Osteoblast (primary cell): ENCODE measurements at regions not wholly inside any gene's neighbourhood (a gene's known extent, or its start where the extent isn't known, plus 50 kb on each side); places are given as distances from the start of the nearest gene placed in this dataset.

Source experiments
- DNase-seq: peaks from one replicate; pipeline ENCODE4 v3.0.0; 2011; ENCODE audit warnings: low spot score, mixed read lengths; ENCODE audit not compliant: insufficient read length; ENCODE audit errors: missing footprints
- H2AFZ ChIP-seq: 2 replicates; pipeline ENCODE4 v1.6.0; 2011; ENCODE audit warnings: mild to moderate bottlenecking, low read length
- H3K27ac ChIP-seq: 2 replicates; pipeline ENCODE4 v1.5.1; 2011; ENCODE audit warnings: mild to moderate bottlenecking, low read depth, low read length, moderate library complexity
- H3K27me3 ChIP-seq: 2 replicates; pipeline ENCODE4 v1.6.0; 2012; ENCODE audit warnings: mild to moderate bottlenecking, control low read depth, inconsistent platforms, low read length, moderate library complexity; ENCODE audit not compliant: insufficient read depth
- H3K36me3 ChIP-seq: 2 replicates; pipeline ENCODE4 v1.5.1; 2011; ENCODE audit warnings: mild to moderate bottlenecking, low read length, control low read depth, moderate library complexity; ENCODE audit not compliant: insufficient read depth
- H3K4me1 ChIP-seq: 2 replicates; pipeline ENCODE4 v1.5.1; 2011; ENCODE audit warnings: mild to moderate bottlenecking, low read length, control low read depth, moderate library complexity; ENCODE audit not compliant: insufficient read depth
- H3K4me2 ChIP-seq: 2 replicates; pipeline ENCODE4 v1.6.0; 2011; ENCODE audit warnings: mild to moderate bottlenecking, low read length; ENCODE audit not compliant: insufficient read depth
- H3K4me3 ChIP-seq: fragments of 200-600 bp; sonication (generic); 3 replicates; pipeline ENCODE4 v1.5.1; 2012; ENCODE audit warnings: mild to moderate bottlenecking, low read length, inconsistent platforms; ENCODE audit not compliant: insufficient read depth
- H3K79me2 ChIP-seq: 2 replicates; pipeline ENCODE4 v1.6.0; 2012; ENCODE audit warnings: mild to moderate bottlenecking, low read length, control low read depth, inconsistent platforms; ENCODE audit not compliant: insufficient read depth
- H3K9me3 ChIP-seq: 2 replicates; pipeline ENCODE4 v1.5.1; 2011; ENCODE audit warnings: low read depth, low read length, control low read depth
- H4K20me1 ChIP-seq: 2 replicates; pipeline ENCODE4 v1.6.0; 2012; ENCODE audit warnings: mild to moderate bottlenecking, low read length, control low read depth; ENCODE audit not compliant: insufficient read depth
- TF ChIP-seq, protein P1 (sequence below): IDR thresholded peaks from 2 replicates; pipeline ENCODE4 v1.5.1; 2011; ENCODE audit warnings: mild to moderate bottlenecking, low read depth, low read length, moderate library complexity; ENCODE audit errors: extremely low read depth

GRCh38 chrX:68588602-68589371, 58.7 kb upstream of the STARD8 start:
- peak; percentile 23 for DNase-seq

DNA sequence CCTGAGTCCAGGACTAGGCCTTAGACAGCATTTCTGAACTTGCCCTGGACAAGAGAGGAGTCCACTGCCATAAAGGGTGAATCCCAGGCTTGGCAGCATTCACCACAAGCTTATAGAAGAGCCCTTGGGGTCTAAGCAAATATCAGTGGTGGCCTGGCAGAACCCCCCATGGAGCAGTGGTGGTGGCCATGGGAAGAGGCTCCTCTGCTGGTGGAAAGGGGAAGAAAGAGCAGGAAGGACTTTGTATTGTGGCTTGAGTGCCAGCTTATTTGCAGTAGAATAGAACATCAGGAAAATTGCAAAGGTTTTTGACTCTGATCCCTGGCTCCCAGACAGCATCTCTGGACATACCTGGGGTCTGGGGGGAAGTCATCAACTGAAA, 58.1 kb upstream of the STARD8 start:
- H2AFZ ChIP-seq: no peak overlapping the region
- H3K4me2 ChIP-seq: no peak overlapping the region
- H3K4me3 ChIP-seq: no peak overlapping the region
- no peaks in the 10 kb centered on the region for H3K36me3 ChIP-seq
- H3K9me3 ChIP-seq: no peaks in the 10 kb centered on the region
- H3K27ac ChIP-seq: no peak overlapping the region
- TF ChIP-seq, protein P1, sequence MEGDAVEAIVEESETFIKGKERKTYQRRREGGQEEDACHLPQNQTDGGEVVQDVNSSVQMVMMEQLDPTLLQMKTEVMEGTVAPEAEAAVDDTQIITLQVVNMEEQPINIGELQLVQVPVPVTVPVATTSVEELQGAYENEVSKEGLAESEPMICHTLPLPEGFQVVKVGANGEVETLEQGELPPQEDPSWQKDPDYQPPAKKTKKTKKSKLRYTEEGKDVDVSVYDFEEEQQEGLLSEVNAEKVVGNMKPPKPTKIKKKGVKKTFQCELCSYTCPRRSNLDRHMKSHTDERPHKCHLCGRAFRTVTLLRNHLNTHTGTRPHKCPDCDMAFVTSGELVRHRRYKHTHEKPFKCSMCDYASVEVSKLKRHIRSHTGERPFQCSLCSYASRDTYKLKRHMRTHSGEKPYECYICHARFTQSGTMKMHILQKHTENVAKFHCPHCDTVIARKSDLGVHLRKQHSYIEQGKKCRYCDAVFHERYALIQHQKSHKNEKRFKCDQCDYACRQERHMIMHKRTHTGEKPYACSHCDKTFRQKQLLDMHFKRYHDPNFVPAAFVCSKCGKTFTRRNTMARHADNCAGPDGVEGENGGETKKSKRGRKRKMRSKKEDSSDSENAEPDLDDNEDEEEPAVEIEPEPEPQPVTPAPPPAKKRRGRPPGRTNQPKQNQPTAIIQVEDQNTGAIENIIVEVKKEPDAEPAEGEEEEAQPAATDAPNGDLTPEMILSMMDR: no peak
- H3K4me1 ChIP-seq: no peaks in the 10 kb centered on the region
- DNase-seq: no peak
- H3K79me2 ChIP-seq: no peaks in the 10 kb centered on the region
- no peaks in the 10 kb centered on the region for H4K20me1 ChIP-seq
- H3K27me3 ChIP-seq: peaks cover 4% of the 10 kb centered on the region

More at GRCh38 chrX:68588602-68589371, 58.7 kb upstream of the STARD8 start:
- no peak overlapping the region for H2AFZ ChIP-seq
- no peak overlapping the region for H3K4me3 ChIP-seq
- H4K20me1 ChIP-seq: no peaks in the 10 kb centered on the region
- no peaks in the 10 kb centered on the region for H3K79me2 ChIP-seq
- H3K27me3 ChIP-seq: peaks cover 4% of the 10 kb centered on the region
- no peak overlapping the region for H3K4me2 ChIP-seq
- no peaks in the 10 kb centered on the region for H3K36me3 ChIP-seq
- TF ChIP-seq, protein P1: no peak
- H3K9me3 ChIP-seq: no peaks in the 10 kb centered on the region
- no peaks in the 10 kb centered on the region for H3K4me1 ChIP-seq
- no peak overlapping the region for H3K27ac ChIP-seq

DNA sequence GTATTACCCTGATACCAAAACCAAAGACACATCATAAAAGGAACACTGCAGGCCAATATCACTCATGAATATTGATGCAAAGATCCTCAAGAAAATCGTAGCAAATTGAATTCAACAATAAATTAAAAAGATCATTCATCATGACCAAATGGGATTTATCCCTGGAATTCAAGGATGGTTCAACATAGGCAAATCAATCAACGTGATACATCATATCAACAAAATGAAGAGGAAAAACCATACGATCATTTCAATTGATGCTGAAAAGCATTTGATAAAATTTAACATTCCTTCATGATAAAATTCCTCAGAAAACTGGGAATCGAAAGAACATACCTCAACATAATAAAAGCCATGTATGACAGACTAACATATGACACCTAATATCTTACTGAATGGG, 52.7 kb upstream of the STARD8 start:
- H3K4me3 ChIP-seq: no peak overlapping the region
- no peak for DNase-seq
- H3K4me1 ChIP-seq: no peaks in the 10 kb centered on the region
- no peak overlapping the region for H3K4me2 ChIP-seq
- no peaks in the 10 kb centered on the region for H4K20me1 ChIP-seq
- no peaks in the 10 kb centered on the region for H3K9me3 ChIP-seq
- no peak overlapping the region for H2AFZ ChIP-seq
- no peak overlapping the region for H3K27ac ChIP-seq
- TF ChIP-seq, protein P1: no peak
- H3K27me3 ChIP-seq: no peaks in the 10 kb centered on the region
- H3K79me2 ChIP-seq: no peaks in the 10 kb centered on the region
- H3K36me3 ChIP-seq: no peaks in the 10 kb centered on the region

- DNase-seq: no peak
- Histone ChIP-seq H3K4me2 (no peak overlapping the region), H3K9me3 (no peaks in the 10 kb centered on the region)
These were observed 50.6 kb upstream of the STARD8 start for GRCh38 chrX:68596871-68597270.

More at GRCh38 chrX:68596871-68597270, 50.6 kb upstream of the STARD8 start:
- H3K27me3 ChIP-seq: no peaks in the 10 kb centered on the region
- TF ChIP-seq, protein P1: no peak
- H2AFZ ChIP-seq: no peak overlapping the region
- no peaks in the 10 kb centered on the region for H3K4me1 ChIP-seq
- no peaks in the 10 kb centered on the region for H3K79me2 ChIP-seq
- no peaks in the 10 kb centered on the region for H3K36me3 ChIP-seq
- H3K4me3 ChIP-seq: no peak overlapping the region
- no peak overlapping the region for H3K27ac ChIP-seq
- H4K20me1 ChIP-seq: no peaks in the 10 kb centered on the region
